Endodermal cell (in vitro differentiated cells): ENCODE measurements at regions not wholly inside any gene's neighbourhood (a gene's known extent, or its start where the extent isn't known, plus 50 kb on each side); places are given as distances from the start of the nearest gene placed in this dataset.
A peak's percentile ranks its signal among the peaks of the same experiment; 100 is the strongest.

Experiments
- DNase-seq: peaks from one replicate; pipeline ENCODE4 v3.0.0-alpha.2; 2017
- H3K27ac ChIP-seq: 2 replicates; pipeline ENCODE4 v1.5.1; 2013; ENCODE audit warnings: mild to moderate bottlenecking, low read depth, low read length, moderate library complexity
- H3K27me3 ChIP-seq: 2 replicates; pipeline ENCODE4 v1.6.1; 2013; ENCODE audit warnings: mild to moderate bottlenecking, low read length, moderate library complexity; ENCODE audit not compliant: insufficient read depth, control insufficient read depth, poor library complexity, severe bottlenecking
- H3K36me3 ChIP-seq: 2 replicates; pipeline ENCODE4 v1.7.0; 2013; ENCODE audit warnings: mild to moderate bottlenecking, low read length, moderate library complexity; ENCODE audit not compliant: control insufficient read depth, insufficient read depth
- H3K4me1 ChIP-seq: one replicate; pipeline ENCODE4 v1.7.0; 2013; ENCODE audit warnings: low read length; ENCODE audit not compliant: control insufficient read depth, insufficient read depth
- H3K4me3 ChIP-seq: 2 replicates; pipeline ENCODE4 v1.5.1; 2013; ENCODE audit warnings: mild to moderate bottlenecking, low read length, moderate library complexity
- H3K9ac ChIP-seq: 2 replicates; pipeline ENCODE4 v1.6.1; 2013; ENCODE audit warnings: mild to moderate bottlenecking, low read length, moderate library complexity; ENCODE audit not compliant: poor library complexity, severe bottlenecking; ENCODE audit errors: extremely low read depth
- H3K9me3 ChIP-seq: 2 replicates; pipeline ENCODE4 v1.6.1; 2013; ENCODE audit warnings: mild to moderate bottlenecking, low read length, moderate library complexity; ENCODE audit not compliant: control insufficient read depth
- H3K27ac Mint-ChIP-seq: 2 replicates; pipeline ENCODE4 v1.8.0; 2020; ENCODE audit warnings: mixed read lengths
- H3K27me3 Mint-ChIP-seq: 2 replicates; pipeline ENCODE4 v1.8.0; 2021; ENCODE audit warnings: mild to moderate bottlenecking, mixed read lengths; ENCODE audit not compliant: insufficient read depth
- H3K36me3 Mint-ChIP-seq: 2 replicates; pipeline ENCODE4 v1.8.0; 2020; ENCODE audit warnings: low read depth, mixed read lengths
- H3K4me1 Mint-ChIP-seq: 2 replicates; pipeline ENCODE4 v1.8.0; 2020; ENCODE audit warnings: mixed read lengths
- H3K4me3 Mint-ChIP-seq: 2 replicates; pipeline ENCODE4 v1.8.0; 2020; ENCODE audit warnings: mild to moderate bottlenecking, moderate library complexity, mixed read lengths
- H3K9me3 Mint-ChIP-seq: 2 replicates; pipeline ENCODE4 v1.8.0; 2020; ENCODE audit warnings: mild to moderate bottlenecking, mixed read lengths
- CTCF ChIP-seq: fragments of 200-600 bp; sonication (generic); conservative IDR thresholded peaks from 2 replicates; pipeline ENCODE4 v1.5.0; 2021; ENCODE audit warnings: antibody characterized with exemption, mild to moderate bottlenecking
- WGBS, 2 experiments: methylation state at CpG; one replicate each; pipeline versions ENCODE4 v1.1.5 to v1.1.7; 2013; ENCODE audit warnings: missing lambda C conversion rate in 2 of 2, mixed read lengths in 1 of 2; ENCODE audit not compliant: insufficient coverage in 1 of 2, insufficient read length in 1 of 2; 5-methylcytosine and 5-hydroxymethylcytosine counted together

- no peaks in the 10 kb centered on the region for H3K27me3 ChIP-seq
- Mint-ChIP-seq H3K36me3 (no peaks in the 10 kb centered on the region), H3K9me3 (no peaks in the 10 kb centered on the region), H3K27me3 (no peaks in the 10 kb centered on the region), H3K4me3 (no peak overlapping the region), H3K27ac (no peak overlapping the region), H3K4me1 (peaks cover 32% of the 10 kb centered on the region)
- H3K36me3 ChIP-seq, result no peaks in the 10 kb centered on the region
- H3K27ac ChIP-seq, result no peak overlapping the region
- WGBS, 2 experiments, result 88 to 92% methylated on average over 2 to 4 of the region's 4 CpGs
- TF ChIP-seq CTCF, result no peak
- H3K4me1 ChIP-seq, result peaks cover 14% of the 10 kb centered on the region
- DNase-seq, result no peak
- no peaks in the 10 kb centered on the region for H3K9me3 ChIP-seq
- no peak overlapping the region for H3K4me3 ChIP-seq
- H3K9ac ChIP-seq, result no peak overlapping the region
These were observed 475.8 kb upstream of the FZD8 start for GRCh38 chr10:36117890-36118289.

- Histone ChIP-seq H3K9me3 (no peaks in the 10 kb centered on the region), H3K9ac (no peak overlapping the region), H3K4me3 (peak overlapping the region; percentile 36), H3K27me3 (no peaks in the 10 kb centered on the region), H3K4me1 (peaks cover 14% of the 10 kb centered on the region), H3K36me3 (no peaks in the 10 kb centered on the region), H3K27ac (no peak overlapping the region)
- Mint-ChIP-seq H3K9me3 (no peaks in the 10 kb centered on the region), H3K36me3 (no peaks in the 10 kb centered on the region), H3K4me1 (peaks cover 32% of the 10 kb centered on the region), H3K27ac (no peak overlapping the region), H3K27me3 (no peaks in the 10 kb centered on the region), H3K4me3 (no peak overlapping the region)
- 67 to 72% methylated on average over 2 to 5 of the region's 5 CpGs for WGBS, 2 experiments
- no peak for TF ChIP-seq CTCF
- no peak for DNase-seq
These were observed 475.1 kb upstream of the FZD8 start for GRCh38 chr10:36117231-36117630.

GRCh38 chr10:36116731-36117130 lies 474.6 kb upstream of the FZD8 start:
- 68 to 75% methylated on average over 4 to 6 of the region's 6 CpGs for WGBS, 2 experiments
- DNase-seq, result no peak
- H3K4me1 Mint-ChIP-seq, result peaks cover 34% of the 10 kb centered on the region
- H3K4me1 ChIP-seq, result peaks cover 14% of the 10 kb centered on the region
- H3K4me3 ChIP-seq, result peak overlapping the region; percentile 36
- no peaks in the 10 kb centered on the region for H3K27me3 ChIP-seq
- H3K27me3 Mint-ChIP-seq, result no peaks in the 10 kb centered on the region
- no peak overlapping the region for H3K9ac ChIP-seq
- H3K9me3 ChIP-seq, result no peaks in the 10 kb centered on the region
- no peak overlapping the region for H3K4me3 Mint-ChIP-seq
- no peak for TF ChIP-seq CTCF
- no peaks in the 10 kb centered on the region for H3K9me3 Mint-ChIP-seq
- H3K36me3 Mint-ChIP-seq, result no peaks in the 10 kb centered on the region
- no peak overlapping the region for H3K27ac Mint-ChIP-seq
- H3K27ac ChIP-seq, result no peak overlapping the region
- H3K36me3 ChIP-seq, result no peaks in the 10 kb centered on the region
